Upper lobe of left lung (tissue), 6 donors: ENCODE measurements at regions not wholly inside any gene's neighbourhood (a gene's known extent, or its start where the extent isn't known, plus 50 kb on each side); places are given as distances from the start of the nearest gene placed in this dataset.
A peak's percentile ranks its signal among the peaks of the same experiment; 100 is the strongest.

Experiments used
- ATAC-seq, 2 donors: fragments of 200-7000 bp; cut with Tn5 transposase; one replicate each; pipeline ENCODE4 v1.9.1; 2022; ENCODE audit warnings: mild to moderate bottlenecking in 2 of 2, moderate library complexity in 2 of 2; ENCODE audit not compliant: low FRiP score in 2 of 2
- DNase-seq, 2 donors: peaks; one replicate each; pipeline ENCODE4 v3.0.0-alpha.2; 2019 to 2020
- H3K27ac ChIP-seq, 4 donors: fragments of 200-600 bp; sonication (generic); one replicate each; pipeline ENCODE4 v1.5.1; 2016 to 2019
- H3K27me3 ChIP-seq, 4 donors: fragments of 200-600 bp; sonication (generic); one replicate each; pipeline ENCODE4 v1.5.1; 2017 to 2019
- H3K36me3 ChIP-seq, 4 donors: fragments of 200-600 bp; sonication (generic); one replicate each; pipeline ENCODE4 v1.5.1; 2016 to 2019
- H3K4me1 ChIP-seq, 4 donors: fragments of 200-600 bp; sonication (generic); one replicate each; pipeline ENCODE4 v1.5.1; 2018 to 2019
- H3K4me3 ChIP-seq, 4 donors: fragments of 200-600 bp; sonication (generic); one replicate each; pipeline ENCODE4 v1.5.1; 2017 to 2019; ENCODE audit warnings: mild to moderate bottlenecking in 2 of 4, moderate library complexity in 1 of 4
- H3K9me3 ChIP-seq, 4 donors: fragments of 200-600 bp; sonication (generic); one replicate each; pipeline ENCODE4 v1.5.1; 2018 to 2019
- EP300 ChIP-seq, 4 donors: sonication (generic); formaldehyde crosslinking; IDR thresholded peaks; one replicate each; pipeline ENCODE4 v1.5.1; 2017; ENCODE audit warnings: antibody characterized with exemption in 4 of 4, control low read depth in 2 of 4
- POLR2A ChIP-seq, 4 donors: fragments of 450-650 bp; IDR thresholded peaks; one replicate each; pipeline ENCODE4 v1.5.1; 2016 to 2017; ENCODE audit warnings: antibody characterized with exemption in 4 of 4, mild to moderate bottlenecking in 2 of 4
- POLR2AphosphoS5 ChIP-seq, 2 donors: sonication (generic); formaldehyde crosslinking; IDR thresholded peaks; one replicate each; pipeline ENCODE4 v1.5.1; 2017; ENCODE audit warnings: antibody characterized with exemption in 2 of 2
- WGBS, 2 donors: methylation state at CpG; one replicate each; pipeline ENCODE4 v1.1.5; 2017 to 2018; 5-methylcytosine and 5-hydroxymethylcytosine counted together
- TF ChIP-seq, protein P1 (sequence below), 6 experiments: fragments of 450-650 bp in 4 of 6; fragments of 200-600 bp in 2 of 6; sonication (generic) in 2 of 6; IDR thresholded peaks; one replicate each; pipeline ENCODE4 v1.5.1; 2016 to 2019; ENCODE audit warnings: antibody characterized with exemption in 6 of 6
- donor health status: DM: no; HTN: no; CAD: no; lungs with moderate emphysema.
- donor health status: DM: no; HTN: yes; CAD: no; lungs with severe emphysema.

DNA sequence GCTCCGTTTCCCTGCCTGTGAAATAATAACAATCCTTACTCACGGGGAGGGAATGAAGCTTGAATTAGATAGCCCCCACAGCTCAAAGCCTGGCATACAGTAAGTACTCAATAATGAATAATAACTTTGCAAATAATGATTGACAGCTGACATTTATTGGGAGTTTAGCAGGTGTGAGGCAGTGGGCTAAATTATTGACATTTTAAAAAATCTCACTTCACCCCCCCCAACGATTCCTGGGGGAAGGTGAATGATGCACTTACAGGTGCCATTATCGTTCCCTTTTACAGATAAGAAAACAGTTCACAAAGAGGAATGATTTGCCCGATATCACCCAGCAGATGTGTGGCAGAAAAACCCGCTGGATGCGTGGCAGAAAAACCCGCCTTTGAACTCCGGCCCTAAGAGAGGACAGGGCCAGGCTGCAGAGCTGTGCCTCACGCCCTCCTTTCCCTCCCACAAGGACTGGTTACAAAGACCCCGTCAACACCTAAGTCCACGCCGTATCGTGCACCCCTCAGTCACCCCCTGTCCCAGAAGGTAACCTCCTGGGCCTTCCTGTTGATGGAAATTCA lies 114.2 kb upstream of the PTPN1 start:
- Histone ChIP-seq H3K27ac (peak overlapping the region; percentile 87 to 95 (median 90)), H3K4me1 (peaks cover 50 to 71% (median 62%) of the 10 kb centered on the region in 4 donors), H3K36me3 (no peaks in the 10 kb centered on the region), H3K27me3 (no peaks in the 10 kb centered on the region), H3K4me3 (no peak overlapping the region), H3K9me3 (no peaks in the 10 kb centered on the region)
- TF ChIP-seq, protein P1, sequence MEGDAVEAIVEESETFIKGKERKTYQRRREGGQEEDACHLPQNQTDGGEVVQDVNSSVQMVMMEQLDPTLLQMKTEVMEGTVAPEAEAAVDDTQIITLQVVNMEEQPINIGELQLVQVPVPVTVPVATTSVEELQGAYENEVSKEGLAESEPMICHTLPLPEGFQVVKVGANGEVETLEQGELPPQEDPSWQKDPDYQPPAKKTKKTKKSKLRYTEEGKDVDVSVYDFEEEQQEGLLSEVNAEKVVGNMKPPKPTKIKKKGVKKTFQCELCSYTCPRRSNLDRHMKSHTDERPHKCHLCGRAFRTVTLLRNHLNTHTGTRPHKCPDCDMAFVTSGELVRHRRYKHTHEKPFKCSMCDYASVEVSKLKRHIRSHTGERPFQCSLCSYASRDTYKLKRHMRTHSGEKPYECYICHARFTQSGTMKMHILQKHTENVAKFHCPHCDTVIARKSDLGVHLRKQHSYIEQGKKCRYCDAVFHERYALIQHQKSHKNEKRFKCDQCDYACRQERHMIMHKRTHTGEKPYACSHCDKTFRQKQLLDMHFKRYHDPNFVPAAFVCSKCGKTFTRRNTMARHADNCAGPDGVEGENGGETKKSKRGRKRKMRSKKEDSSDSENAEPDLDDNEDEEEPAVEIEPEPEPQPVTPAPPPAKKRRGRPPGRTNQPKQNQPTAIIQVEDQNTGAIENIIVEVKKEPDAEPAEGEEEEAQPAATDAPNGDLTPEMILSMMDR (IDR thresholded peaks at IDR 0.05), result no peak
- TF ChIP-seq EP300 (IDR thresholded peaks at IDR 0.05) (no peak), POLR2AphosphoS5 (IDR thresholded peaks at IDR 0.05) (no peak), POLR2A (IDR thresholded peaks at IDR 0.05) (no peak)
- 89 to 92% methylated on average over 14 of the region's 14 CpGs for WGBS, 2 donors
- DNase-seq, result no peak
- ATAC-seq, result no peak

DNA sequence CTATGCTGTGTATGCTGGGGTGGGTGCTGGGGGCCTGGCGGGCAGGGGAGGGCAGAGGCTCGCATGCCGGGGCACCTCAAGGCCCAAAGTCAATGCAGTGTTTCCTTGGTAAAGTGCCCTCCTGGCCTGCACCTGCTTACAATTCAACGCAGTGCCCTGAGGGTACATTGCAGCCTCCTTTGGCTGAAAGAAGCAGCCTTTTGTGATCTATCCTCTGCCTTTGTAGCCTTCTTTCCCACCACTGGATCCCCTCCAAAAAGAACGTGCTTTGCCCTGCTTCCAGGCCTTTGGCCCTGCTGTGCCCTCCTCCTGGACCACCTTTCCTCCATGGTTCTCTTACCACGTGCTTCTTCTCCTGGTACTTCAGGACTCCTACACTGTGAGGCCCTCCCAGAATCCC lies 113.6 kb upstream of the PTPN1 start:
- WGBS, 2 donors, result 97% methylated on average over 6 of the region's 6 CpGs
- Histone ChIP-seq H3K4me1 (peaks cover 50 to 75% (median 64%) of the 10 kb centered on the region in 4 donors), H3K27ac (peak overlapping the region; percentile 87 to 95 (median 90)), H3K27me3 (no peaks in the 10 kb centered on the region), H3K9me3 (no peaks in the 10 kb centered on the region), H3K36me3 (no peaks in the 10 kb centered on the region), H3K4me3 (no peak overlapping the region)
- DNase-seq (no peak), ATAC-seq (no peak)
- TF ChIP-seq POLR2AphosphoS5 (IDR thresholded peaks at IDR 0.05) (no peak), POLR2A (IDR thresholded peaks at IDR 0.05) (no peak), EP300 (IDR thresholded peaks at IDR 0.05) (no peak)
- TF ChIP-seq, protein P1 (IDR thresholded peaks at IDR 0.05), result no peak

DNA sequence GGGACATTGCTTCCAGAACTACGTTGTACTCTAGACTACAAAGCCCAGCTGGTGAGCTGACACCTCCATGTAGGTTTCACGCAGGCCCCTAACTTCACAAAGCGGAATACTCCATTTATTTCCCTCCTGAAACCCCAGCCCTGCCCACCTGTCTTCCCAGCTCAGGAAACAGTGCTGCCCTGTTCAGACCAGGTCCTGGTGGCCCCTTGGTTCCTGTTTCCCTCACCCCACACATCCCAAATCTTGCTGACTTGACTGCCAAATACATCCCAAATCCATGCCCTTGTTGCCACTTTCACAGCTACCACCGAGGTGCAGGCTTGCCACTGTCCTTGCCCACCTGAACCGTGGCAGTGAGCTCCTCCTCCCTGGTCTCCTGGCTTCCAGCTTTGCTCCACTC lies 113.1 kb upstream of the PTPN1 start:
- Histone ChIP-seq H3K27me3 (no peaks in the 10 kb centered on the region), H3K36me3 (no peaks in the 10 kb centered on the region), H3K9me3 (no peaks in the 10 kb centered on the region), H3K4me3 (no peak overlapping the region), H3K27ac (peak overlapping the region; percentile 87 to 95 (median 90)), H3K4me1 (peaks cover 50 to 75% (median 64%) of the 10 kb centered on the region in 4 donors)
- 77 to 98% methylated on average over 5 of the region's 5 CpGs for WGBS, 2 donors
- TF ChIP-seq EP300 (IDR thresholded peaks at IDR 0.05) (no peak), POLR2A (IDR thresholded peaks at IDR 0.05) (no peak), POLR2AphosphoS5 (IDR thresholded peaks at IDR 0.05) (no peak)
- TF ChIP-seq, protein P1 (IDR thresholded peaks at IDR 0.05), result no peak
- DNase-seq (no peak), ATAC-seq (no peak)

DNA sequence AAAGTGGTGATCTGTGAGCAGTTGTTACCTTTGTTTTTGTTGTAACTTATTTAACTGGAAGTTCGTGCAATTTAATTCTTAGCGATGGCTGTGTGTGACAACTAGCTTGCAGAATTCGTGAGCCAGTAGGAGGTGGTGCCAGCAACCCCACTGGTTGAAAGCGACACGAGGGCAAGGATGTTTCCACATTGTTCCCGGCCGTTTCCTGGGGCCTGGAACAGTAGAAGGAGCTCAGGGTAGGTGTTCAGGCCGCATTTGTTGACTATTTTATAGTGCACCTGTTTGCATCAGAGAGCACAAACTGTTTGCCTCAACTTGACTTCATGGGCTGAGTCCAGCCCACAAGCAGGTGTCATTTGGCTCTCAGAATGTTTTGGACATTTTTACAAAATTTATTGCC lies 112.1 kb upstream of the PTPN1 start:
- DNase-seq (no peak), ATAC-seq (no peak)
- Histone ChIP-seq H3K9me3 (no peaks in the 10 kb centered on the region), H3K4me1 (peaks cover 50 to 75% (median 65%) of the 10 kb centered on the region in 4 donors), H3K27ac (peak overlapping the region; percentile 81 to 95 (median 88)), H3K27me3 (no peaks in the 10 kb centered on the region), H3K4me3 (no peak overlapping the region), H3K36me3 (no peaks in the 10 kb centered on the region)
- 87 to 90% methylated on average over 8 of the region's 8 CpGs for WGBS, 2 donors
- no peak for TF ChIP-seq EP300 (IDR thresholded peaks at IDR 0.05)
- no peak for TF ChIP-seq POLR2A (IDR thresholded peaks at IDR 0.05)
- TF ChIP-seq POLR2AphosphoS5 (IDR thresholded peaks at IDR 0.05), result no peak
- TF ChIP-seq, protein P1 (IDR thresholded peaks at IDR 0.05), result no peak

DNA sequence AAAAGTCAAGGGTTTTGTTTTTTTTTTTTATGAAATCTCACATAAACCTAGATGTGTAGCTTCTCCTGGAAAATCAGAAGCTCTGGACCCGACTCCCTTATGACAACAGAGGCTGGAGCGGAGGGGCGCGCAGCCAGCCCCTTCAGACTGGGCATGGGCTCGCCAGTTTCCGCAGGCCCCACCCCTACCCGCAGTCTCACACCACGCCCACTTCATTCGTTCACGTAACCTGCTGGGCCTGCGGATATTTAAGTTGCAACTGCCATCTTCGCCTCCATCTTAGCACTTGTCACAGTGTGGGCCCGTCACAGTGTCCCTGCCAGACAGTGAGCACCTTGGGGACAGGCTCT lies 111.7 kb upstream of the PTPN1 start:
- no peaks in the 10 kb centered on the region for H3K9me3 ChIP-seq
- no peak for ATAC-seq
- peak in 1 of 2 donors; percentile 63 for DNase-seq
- H3K4me3 ChIP-seq, result no peak overlapping the region
- WGBS, 2 donors, result 70 to 78% methylated on average over 13 of the region's 13 CpGs
- no peaks in the 10 kb centered on the region for H3K27me3 ChIP-seq
- TF ChIP-seq EP300 (IDR thresholded peaks at IDR 0.05), result no peak
- no peak for TF ChIP-seq POLR2AphosphoS5 (IDR thresholded peaks at IDR 0.05)
- no peak for TF ChIP-seq POLR2A (IDR thresholded peaks at IDR 0.05)
- H3K27ac ChIP-seq, result peak overlapping the region; percentile 81 to 95 (median 88)
- H3K36me3 ChIP-seq, result no peaks in the 10 kb centered on the region
- H3K4me1 ChIP-seq, result peaks cover 50 to 75% (median 65%) of the 10 kb centered on the region in 4 donors
